GM19455 (cell line): ENCODE measurements at regions not wholly inside any gene's neighbourhood (a gene's known extent, or its start where the extent isn't known, plus 50 kb on each side); places are given as distances from the start of the nearest gene placed in this dataset.
A peak's percentile ranks its signal among the peaks of the same experiment; 100 is the strongest.

Experiments
- ATAC-seq: cut with Tn5 transposase; IDR thresholded peaks from one replicate; pipeline ENCODE4 v1.9.1; 2021; ENCODE audit not compliant: unreplicated experiment

GRCh38 chr3:28645149-28645548 is 296.5 kb upstream of the AZI2 start:
- ATAC-seq, result no peak

- no peak for ATAC-seq
Observed at GRCh38 chr3:28646435-28646834, 297.8 kb upstream of the AZI2 start.

- no peak for ATAC-seq
Observed at GRCh38 chr3:28649266-28649665, 300.6 kb upstream of the AZI2 start.

- no peak for ATAC-seq
Observed at GRCh38 chr3:28651159-28651558, 302.5 kb upstream of the AZI2 start.

- ATAC-seq, result no peak
Observed at GRCh38 chr3:28664123-28664522, 315.5 kb upstream of the AZI2 start.

GRCh38 chr3:28667646-28668621 is 319.3 kb upstream of the AZI2 start:
- peak; percentile 97 for ATAC-seq

GRCh38 chr3:28669870-28670269 is 321.2 kb upstream of the AZI2 start:
- ATAC-seq, result no peak

- no peak for ATAC-seq
Observed at GRCh38 chr3:28672406-28672805, 323.8 kb upstream of the AZI2 start.

GRCh38 chr3:28673446-28673845 is 324.8 kb upstream of the AZI2 start:
- no peak for ATAC-seq

GRCh38 chr3:28674212-28674611 is 325.6 kb upstream of the AZI2 start:
- no peak for ATAC-seq

- no peak for ATAC-seq
Observed at GRCh38 chr3:28677581-28677980, 329.0 kb upstream of the AZI2 start.

- ATAC-seq, result no peak
Observed at GRCh38 chr3:28678086-28678485, 329.5 kb upstream of the AZI2 start.

GRCh38 chr3:28680050-28680449 is 331.4 kb upstream of the AZI2 start:
- no peak for ATAC-seq

GRCh38 chr3:28682121-28682520 is 333.5 kb upstream of the AZI2 start:
- ATAC-seq, result no peak

GRCh38 chr3:28690176-28690575 is 341.6 kb upstream of the AZI2 start:
- ATAC-seq, result no peak

GRCh38 chr3:28698706-28699105 is 350.1 kb upstream of the AZI2 start:
- ATAC-seq, result no peak

- no peak for ATAC-seq
Observed at GRCh38 chr3:28699283-28699682, 350.7 kb upstream of the AZI2 start.

- ATAC-seq, result no peak
Observed at GRCh38 chr3:28700728-28701127, 352.1 kb upstream of the AZI2 start.

GRCh38 chr3:28703843-28704242 is 355.2 kb upstream of the AZI2 start:
- ATAC-seq, result no peak

- ATAC-seq, result no peak
Observed at GRCh38 chr3:28711293-28711692, 362.7 kb upstream of the AZI2 start.

- ATAC-seq, result no peak
Observed at GRCh38 chr3:28716939-28717338, 368.3 kb upstream of the AZI2 start.

GRCh38 chr3:28718074-28718849 is 369.6 kb upstream of the AZI2 start:
- no peak for ATAC-seq
